Hepatic stellate cell (primary cell): ENCODE measurements at regions not wholly inside any gene's neighbourhood (a gene's known extent, or its start where the extent isn't known, plus 50 kb on each side); places are given as distances from the start of the nearest gene placed in this dataset.
"Not testable (repeated sequence)": the region's sequence is repeated elsewhere in the genome, so short reads cannot be mapped to it uniquely, and the experiment has no call there.

ENCODE experiments used
- DNase-seq: peaks from one replicate; pipeline ENCODE4 v3.0.0; 2011; ENCODE audit warnings: low spot score

- no peak for DNase-seq
These were observed 273.2 kb upstream of the PAPPA start for GRCh38 chr9:115880221-115880885.

- DNase-seq, result no peak
These were observed 270.7 kb upstream of the PAPPA start for GRCh38 chr9:115882911-115883310.

DNA sequence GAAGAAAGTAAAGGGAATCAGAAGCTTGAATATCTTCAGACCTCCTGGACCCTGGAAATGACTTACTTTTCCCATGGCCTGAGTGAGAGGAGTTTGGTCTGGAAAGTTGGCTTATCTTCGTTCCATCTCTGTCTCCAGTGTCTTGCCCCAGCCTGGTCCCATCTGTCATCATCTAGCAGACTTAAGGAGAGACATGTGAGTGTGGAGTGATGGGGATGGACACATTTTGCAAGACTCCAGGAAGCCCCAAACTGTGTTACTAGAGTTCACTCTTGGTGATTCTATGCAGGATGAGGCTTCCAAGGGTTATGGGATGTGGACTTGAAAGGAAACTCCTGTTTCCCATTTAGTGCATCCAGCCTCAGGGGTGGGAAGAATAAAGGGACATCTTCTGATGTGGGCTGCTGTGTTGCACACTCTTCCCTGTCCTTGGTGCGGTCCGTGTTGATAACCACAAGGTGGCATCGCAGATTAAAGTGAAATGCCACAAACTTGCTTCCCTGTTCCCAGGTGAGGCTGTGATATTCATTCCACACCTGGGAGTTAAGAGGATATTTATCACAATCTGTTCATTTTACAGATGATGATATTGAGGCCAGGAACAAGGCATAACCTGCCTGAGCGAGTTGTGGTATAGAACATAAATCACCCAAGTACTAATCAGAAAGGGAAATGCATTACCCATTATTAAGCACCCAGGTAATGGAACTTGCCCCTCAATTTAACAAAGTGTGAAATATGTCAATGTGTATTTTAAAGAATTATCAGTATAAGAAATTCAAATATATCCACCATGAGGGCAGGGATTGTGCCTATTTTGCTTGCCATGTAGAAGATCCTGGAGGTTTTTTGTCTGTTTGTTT is 269.9 kb upstream of the PAPPA start:
- no peak for DNase-seq

- DNase-seq, result no peak
These were observed 268.7 kb upstream of the PAPPA start for GRCh38 chr9:115884846-115885245.

GRCh38 chr9:115888131-115888530 is 265.5 kb upstream of the PAPPA start:
- no peak for DNase-seq

GRCh38 chr9:115891929-115892328 is 261.7 kb upstream of the PAPPA start:
- DNase-seq, result no peak

- not testable (repeated sequence) for DNase-seq
These were observed 255.1 kb upstream of the PAPPA start for GRCh38 chr9:115898478-115898877.

DNA sequence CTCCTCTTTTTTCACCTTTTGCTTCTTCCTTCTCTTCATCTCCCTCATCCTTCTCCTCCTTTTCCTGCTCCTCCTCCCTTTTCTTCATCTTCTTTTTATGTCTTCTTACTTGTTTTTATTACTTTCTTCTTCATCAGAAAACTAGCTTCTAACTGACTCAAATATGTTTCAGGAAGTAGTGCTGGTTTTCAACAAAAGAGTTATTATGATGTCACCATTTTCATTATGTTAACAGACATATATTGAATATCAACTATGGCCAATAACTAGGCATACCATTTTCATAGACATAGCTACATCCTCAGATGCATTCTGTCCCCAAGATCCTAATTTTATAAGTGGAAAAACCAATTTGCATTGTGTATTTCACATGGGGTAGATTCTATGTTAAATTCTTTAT is 252.9 kb upstream of the PAPPA start:
- DNase-seq, result no peak

DNA sequence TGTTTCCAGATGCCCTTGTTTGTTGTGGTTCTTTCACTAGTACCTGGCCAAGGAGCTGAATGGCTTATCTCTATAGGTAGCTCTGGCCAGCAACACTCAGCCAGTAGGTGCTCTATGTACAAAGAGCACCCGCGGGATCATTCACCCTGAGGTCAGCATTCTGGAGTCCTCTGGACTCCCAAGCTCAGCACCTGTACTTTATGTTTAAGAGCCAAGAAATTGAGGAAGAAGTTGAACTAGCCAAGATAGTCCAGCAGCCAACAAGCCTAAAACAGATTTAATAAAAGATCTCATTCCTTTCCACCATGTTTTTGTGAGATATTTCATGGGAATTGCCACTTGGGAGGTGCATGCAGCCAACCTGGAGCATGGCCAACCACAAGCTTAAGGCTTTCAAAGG is 242.6 kb upstream of the PAPPA start:
- no peak for DNase-seq

GRCh38 chr9:115912086-115912485 is 241.5 kb upstream of the PAPPA start:
- no peak for DNase-seq

DNA sequence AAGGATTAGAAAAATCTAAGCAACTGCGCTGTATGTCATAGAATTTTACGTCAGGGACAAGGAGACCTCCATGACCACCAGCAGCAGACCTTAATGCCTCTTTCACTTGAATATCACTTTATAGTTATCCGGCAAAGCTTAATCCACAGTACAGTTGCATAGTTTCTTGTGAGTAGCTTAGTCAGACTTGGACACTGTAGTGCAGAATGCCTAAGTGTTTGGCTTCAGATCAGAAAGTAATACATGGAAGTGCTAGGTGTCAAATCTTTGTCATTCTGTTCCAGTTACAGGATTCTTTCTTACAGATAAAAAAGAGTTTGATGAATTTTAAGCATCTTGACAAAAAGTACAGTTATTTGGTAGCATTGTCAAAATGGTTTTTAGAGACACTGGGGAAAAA is 239.9 kb upstream of the PAPPA start:
- DNase-seq, result no peak

GRCh38 chr9:115914291-115914690 is 239.3 kb upstream of the PAPPA start:
- DNase-seq, result no peak

- no peak for DNase-seq
These were observed 232.3 kb upstream of the PAPPA start for GRCh38 chr9:115921301-115921700.

DNA sequence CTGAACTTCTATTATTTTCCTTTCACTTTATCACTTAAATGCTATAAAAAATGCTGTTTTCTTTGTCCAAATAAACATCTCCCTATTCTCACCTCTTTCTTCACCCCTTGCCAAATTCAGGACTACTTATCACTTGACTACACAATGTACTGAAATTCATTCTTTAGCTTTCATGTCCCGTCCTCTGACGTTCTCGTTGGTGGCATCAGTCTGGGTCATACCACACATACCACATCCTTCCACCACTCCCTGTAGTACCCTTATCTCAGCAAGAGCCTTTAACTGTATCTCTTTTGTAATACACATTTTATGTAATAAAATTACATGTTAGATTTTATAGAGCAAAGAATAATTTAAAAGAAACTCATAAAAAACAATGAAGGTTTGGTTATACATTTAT is 231.1 kb upstream of the PAPPA start:
- no peak for DNase-seq

- no peak for DNase-seq
These were observed 230.2 kb upstream of the PAPPA start for GRCh38 chr9:115923410-115923809.

GRCh38 chr9:115923903-115924668 is 229.5 kb upstream of the PAPPA start:
- peak; percentile 47 for DNase-seq

DNA sequence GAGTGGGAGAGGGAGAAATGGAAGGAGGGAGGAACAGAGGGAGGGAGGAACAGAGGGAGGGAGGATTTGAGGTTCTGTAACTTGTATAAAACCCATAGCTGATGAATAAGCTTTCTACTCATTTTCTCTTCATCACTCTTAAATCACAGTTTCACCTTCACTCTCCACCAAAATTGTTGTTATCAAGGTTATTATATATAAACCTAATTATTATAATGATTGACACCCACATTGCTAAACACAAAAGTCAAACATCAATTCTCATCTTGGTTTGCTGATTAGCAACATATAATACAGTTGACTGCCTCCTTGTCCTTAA is 229.0 kb upstream of the PAPPA start:
- DNase-seq, result no peak

GRCh38 chr9:115925424-115925823 is 228.2 kb upstream of the PAPPA start:
- DNase-seq, result no peak

DNA sequence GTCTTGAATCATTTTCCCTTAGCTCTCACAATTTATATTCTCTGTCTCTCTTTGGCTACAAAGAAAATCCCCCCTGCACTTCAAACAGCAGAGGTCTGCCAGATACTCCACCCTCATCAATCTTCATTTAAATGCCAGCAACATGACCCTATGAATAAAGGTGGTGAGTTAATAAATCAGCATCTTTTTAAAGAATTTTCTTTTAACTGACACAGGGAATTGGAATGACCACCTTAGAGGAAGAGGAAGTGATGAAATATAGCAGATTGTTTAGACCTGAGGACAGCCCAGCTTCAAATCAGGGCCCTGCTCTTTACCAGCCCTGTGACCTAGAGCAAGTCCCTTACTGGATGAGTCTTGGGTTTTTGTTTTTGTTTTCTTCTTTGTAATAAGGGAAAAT is 223.1 kb upstream of the PAPPA start:
- DNase-seq, result no peak

DNA sequence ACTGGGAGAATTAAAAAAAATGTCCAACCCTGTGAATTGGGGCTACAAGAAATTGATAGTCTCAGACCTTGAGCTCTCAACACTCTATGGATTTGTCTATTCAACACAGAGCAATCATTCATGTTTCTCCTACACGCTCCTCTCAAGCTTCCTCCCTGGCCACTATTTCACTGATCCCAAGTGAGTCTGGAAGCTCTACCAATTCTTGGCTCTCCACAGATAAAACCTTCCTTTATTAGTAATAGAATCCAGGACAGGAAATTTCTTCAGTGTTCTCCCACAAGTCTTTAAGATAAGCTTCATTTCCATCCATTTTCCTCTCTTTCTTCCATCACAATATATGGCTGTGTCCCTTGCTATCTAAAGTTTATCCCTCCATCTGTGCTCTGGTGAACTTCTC is 215.1 kb upstream of the PAPPA start:
- no peak for DNase-seq

- no peak for DNase-seq
These were observed 214.4 kb upstream of the PAPPA start for GRCh38 chr9:115939065-115939765.

DNA sequence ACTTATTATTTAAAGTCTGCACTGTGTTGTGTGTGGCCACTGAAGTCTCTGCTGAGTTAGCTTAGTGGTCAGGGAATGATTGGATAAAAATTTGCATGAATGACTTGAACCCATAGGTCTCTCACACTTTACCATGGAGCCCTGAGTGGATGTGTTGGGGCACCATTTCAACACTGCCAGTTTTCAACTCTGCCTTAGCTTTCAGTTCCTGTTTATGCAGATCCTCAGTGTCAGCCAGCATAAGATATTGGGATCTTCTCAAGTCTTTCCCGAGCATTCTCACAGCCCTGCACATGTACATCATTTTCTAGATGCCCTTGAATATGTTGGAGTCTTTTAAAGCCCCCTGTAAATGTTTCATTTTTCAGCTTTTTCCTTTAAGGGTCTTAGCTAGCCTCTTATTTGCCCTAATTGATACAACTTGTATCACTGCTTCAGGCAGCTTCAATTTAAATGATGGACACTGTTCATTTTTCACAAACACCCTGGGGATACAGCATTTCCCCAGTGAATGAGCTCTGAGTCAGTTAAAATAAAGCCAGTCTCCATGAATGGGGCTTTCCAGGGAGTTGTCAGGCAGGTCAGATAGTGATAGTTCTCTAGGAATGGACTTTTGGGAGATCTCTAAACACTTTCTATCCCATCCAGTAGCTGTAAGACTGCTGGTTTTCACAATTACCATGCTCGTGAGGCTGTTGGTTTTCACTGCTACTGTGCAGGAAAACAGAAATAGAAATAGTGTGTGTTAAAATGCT is 211.9 kb upstream of the PAPPA start:
- DNase-seq, result no peak
